ENCODE measurements at regions not wholly inside any gene's neighbourhood (a gene's known extent, or its start where the extent isn't known, plus 50 kb on each side); places are given as distances from the start of the nearest gene placed in this dataset.

- no peak overlapping the region for H3K27ac ChIP-seq
- H3K9ac ChIP-seq: no peak overlapping the region
- no peaks in the 10 kb centered on the region for H3K9me3 Mint-ChIP-seq
Observed at GRCh38 chr1:55310505-55310971, 95.4 kb upstream of the USP24 start.

GRCh38 chr1:55309786-55310504 is 94.8 kb upstream of the USP24 start:
- Histone ChIP-seq H2AFZ (replicated peaks) (no peak overlapping the region), H3K27me3 (no peaks in the 10 kb centered on the region), H3F3A (ENCODE audit: low read depth) (peaks cover 13% of the 10 kb centered on the region), H4K20me1 (ENCODE audit: low read depth) (no peaks in the 10 kb centered on the region), H3K4me1 (peaks cover 22% of the 10 kb centered on the region), H3K9me3 (ENCODE audit: low read depth) (no peaks in the 10 kb centered on the region), H3K4me2 (no peak overlapping the region), H3K36me3 (no peaks in the 10 kb centered on the region), H3K4me3 (no peak overlapping the region), H3K79me2 (ENCODE audit: low read depth) (no peaks in the 10 kb centered on the region), H3K9ac (no peak overlapping the region), H3K27ac (no peak overlapping the region)
- no peak for DNase-seq (ENCODE audit: low spot score)
- no peak overlapping the region for H3K4me3 Mint-ChIP-seq
- no peaks in the 10 kb centered on the region for H3K9me3 Mint-ChIP-seq
- TF ChIP-seq EZH2phosphoT487 (IDR thresholded peaks at IDR 0.05): no peak
- TF ChIP-seq EZH2 (IDR thresholded peaks at IDR 0.05): no peak
- TF ChIP-seq CTCF (IDR thresholded peaks at IDR 0.05): no peak
- H3K4me1 Mint-ChIP-seq: peaks cover 16% of the 10 kb centered on the region
- H3K27ac Mint-ChIP-seq: no peak overlapping the region
- H3K27me3 Mint-ChIP-seq (ENCODE audit: insufficient read depth, low read depth): peaks cover 7% of the 10 kb centered on the region
- no peaks in the 10 kb centered on the region for H3K36me3 Mint-ChIP-seq

More at GRCh38 chr1:55310505-55310971, 95.4 kb upstream of the USP24 start:
- H4K20me1 ChIP-seq (ENCODE audit: low read depth): no peaks in the 10 kb centered on the region
- H3K4me3 ChIP-seq: no peak overlapping the region
- H3K9me3 ChIP-seq (ENCODE audit: low read depth): no peaks in the 10 kb centered on the region
- no peaks in the 10 kb centered on the region for H3K36me3 Mint-ChIP-seq
- no peak for TF ChIP-seq EZH2 (IDR thresholded peaks at IDR 0.05)
- TF ChIP-seq EZH2phosphoT487 (IDR thresholded peaks at IDR 0.05): no peak
- TF ChIP-seq CTCF (IDR thresholded peaks at IDR 0.05): no peak
- no peak for DNase-seq (ENCODE audit: low spot score)
- no peak overlapping the region for H3K4me3 Mint-ChIP-seq
- no peak overlapping the region for H2AFZ ChIP-seq (replicated peaks)
- no peaks in the 10 kb centered on the region for H3K36me3 ChIP-seq
- peaks cover 16% of the 10 kb centered on the region for H3K4me1 Mint-ChIP-seq
- peaks cover 13% of the 10 kb centered on the region for H3F3A ChIP-seq (ENCODE audit: low read depth)
- no peaks in the 10 kb centered on the region for H3K27me3 ChIP-seq
- H3K4me1 ChIP-seq: peaks cover 22% of the 10 kb centered on the region
- H3K27ac Mint-ChIP-seq: no peak overlapping the region
- H3K27me3 Mint-ChIP-seq (ENCODE audit: insufficient read depth, low read depth): peaks cover 2% of the 10 kb centered on the region
- H3K4me2 ChIP-seq: no peak overlapping the region
- no peaks in the 10 kb centered on the region for H3K79me2 ChIP-seq (ENCODE audit: low read depth)

- Histone ChIP-seq H2AFZ (replicated peaks) (no peak overlapping the region), H3K9me3 (ENCODE audit: low read depth) (no peaks in the 10 kb centered on the region), H4K20me1 (ENCODE audit: low read depth) (no peaks in the 10 kb centered on the region), H3K9ac (no peak overlapping the region), H3K4me1 (peaks cover 28% of the 10 kb centered on the region), H3F3A (ENCODE audit: low read depth) (peaks cover 11% of the 10 kb centered on the region), H3K27ac (no peak overlapping the region), H3K27me3 (no peaks in the 10 kb centered on the region), H3K79me2 (ENCODE audit: low read depth) (no peaks in the 10 kb centered on the region), H3K4me3 (no peak overlapping the region), H3K36me3 (no peaks in the 10 kb centered on the region), H3K4me2 (no peak overlapping the region)
- no peaks in the 10 kb centered on the region for H3K36me3 Mint-ChIP-seq
- H3K27me3 Mint-ChIP-seq (ENCODE audit: insufficient read depth, low read depth): peaks cover 10% of the 10 kb centered on the region
- H3K4me1 Mint-ChIP-seq: peaks cover 19% of the 10 kb centered on the region
- H3K4me3 Mint-ChIP-seq: no peak overlapping the region
- no peak overlapping the region for H3K27ac Mint-ChIP-seq
- H3K9me3 Mint-ChIP-seq: no peaks in the 10 kb centered on the region
- no peak for TF ChIP-seq CTCF (IDR thresholded peaks at IDR 0.05)
- no peak for TF ChIP-seq EZH2 (IDR thresholded peaks at IDR 0.05)
- TF ChIP-seq EZH2phosphoT487 (IDR thresholded peaks at IDR 0.05): no peak
- no peak for DNase-seq (ENCODE audit: low spot score)
Observed at GRCh38 chr1:55309053-55309452, 93.9 kb upstream of the USP24 start.

Data from neural progenitor cell (in vitro differentiated cells).